Gastrocnemius medialis (tissue), 4 donors: ENCODE measurements at regions not wholly inside any gene's neighbourhood (a gene's known extent, or its start where the extent isn't known, plus 50 kb on each side); places are given as distances from the start of the nearest gene placed in this dataset.

Experiments
- POLR2A ChIP-seq, 2 donors: fragments of 450-650 bp; IDR thresholded peaks; one replicate each; pipeline ENCODE4 v1.6.1; 2017; ENCODE audit warnings: antibody characterized with exemption in 2 of 2, mild to moderate bottlenecking in 2 of 2, moderate library complexity in 2 of 2
- TF ChIP-seq, protein P1 (sequence below), 5 experiments: fragments of 450-650 bp in 3 of 5; fragments of 200-600 bp in 2 of 5; sonication (generic) in 2 of 5; IDR thresholded peaks in 4 of 5; conservative IDR thresholded peaks in 1 of 5; 1 replicate in 4 of 5; 2 replicates in 1 of 5; pipeline ENCODE4 v1.5.1; 2016 to 2019; ENCODE audit warnings: antibody characterized with exemption in 5 of 5, mild to moderate bottlenecking in 3 of 5, moderate library complexity in 3 of 5

DNA sequence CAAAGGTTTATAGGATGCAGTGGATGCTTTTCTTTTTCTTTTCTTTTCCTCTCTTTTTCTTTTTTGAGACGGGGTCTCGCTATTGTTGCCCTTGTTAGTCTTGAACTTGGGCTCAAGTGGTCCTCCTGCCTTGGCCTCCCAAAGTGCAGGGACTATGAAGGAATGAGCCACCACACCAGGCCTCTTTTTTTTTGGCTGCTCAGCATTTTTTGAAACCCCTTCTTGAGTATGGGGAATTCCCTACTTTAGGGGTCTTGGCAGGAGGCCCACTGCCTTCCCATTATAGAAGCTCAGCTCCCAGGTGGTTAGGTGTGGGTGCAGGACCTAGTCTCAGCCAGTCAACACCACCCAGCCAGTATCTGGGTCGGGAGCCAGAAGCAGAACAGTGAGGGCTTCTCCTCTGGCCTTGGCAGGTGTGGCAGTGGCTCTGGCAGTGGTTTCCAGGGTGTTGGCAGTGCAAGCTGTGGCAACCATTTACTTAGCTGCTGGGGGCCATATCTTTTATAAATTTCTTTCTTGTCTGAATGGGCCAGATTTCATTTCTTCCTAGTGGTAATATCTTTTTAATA is 51.4 kb upstream of the ACYP2 start:
- TF ChIP-seq, protein P1, sequence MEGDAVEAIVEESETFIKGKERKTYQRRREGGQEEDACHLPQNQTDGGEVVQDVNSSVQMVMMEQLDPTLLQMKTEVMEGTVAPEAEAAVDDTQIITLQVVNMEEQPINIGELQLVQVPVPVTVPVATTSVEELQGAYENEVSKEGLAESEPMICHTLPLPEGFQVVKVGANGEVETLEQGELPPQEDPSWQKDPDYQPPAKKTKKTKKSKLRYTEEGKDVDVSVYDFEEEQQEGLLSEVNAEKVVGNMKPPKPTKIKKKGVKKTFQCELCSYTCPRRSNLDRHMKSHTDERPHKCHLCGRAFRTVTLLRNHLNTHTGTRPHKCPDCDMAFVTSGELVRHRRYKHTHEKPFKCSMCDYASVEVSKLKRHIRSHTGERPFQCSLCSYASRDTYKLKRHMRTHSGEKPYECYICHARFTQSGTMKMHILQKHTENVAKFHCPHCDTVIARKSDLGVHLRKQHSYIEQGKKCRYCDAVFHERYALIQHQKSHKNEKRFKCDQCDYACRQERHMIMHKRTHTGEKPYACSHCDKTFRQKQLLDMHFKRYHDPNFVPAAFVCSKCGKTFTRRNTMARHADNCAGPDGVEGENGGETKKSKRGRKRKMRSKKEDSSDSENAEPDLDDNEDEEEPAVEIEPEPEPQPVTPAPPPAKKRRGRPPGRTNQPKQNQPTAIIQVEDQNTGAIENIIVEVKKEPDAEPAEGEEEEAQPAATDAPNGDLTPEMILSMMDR (IDR thresholded peaks at IDR 0.05 in 4 of 5, conservative IDR thresholded peaks at IDR 0.05 in 1 of 5): no peak
- TF ChIP-seq POLR2A (IDR thresholded peaks at IDR 0.05): no peak
